Rectal smooth muscle tissue (tissue), 1 donor: ENCODE measurements at regions not wholly inside any gene's neighbourhood (a gene's known extent, or its start where the extent isn't known, plus 50 kb on each side); places are given as distances from the start of the nearest gene placed in this dataset.

Source experiments
- H3K27ac ChIP-seq: one replicate; pipeline ENCODE4 v1.7.0; 2013; ENCODE audit warnings: low read depth, low read length, inconsistent platforms
- H3K27me3 ChIP-seq: one replicate; pipeline ENCODE4 v1.7.0; 2013; ENCODE audit warnings: low read length; ENCODE audit not compliant: control insufficient read depth, insufficient read depth
- H3K36me3 ChIP-seq: one replicate; pipeline ENCODE4 v1.7.0; 2013; ENCODE audit warnings: low read length; ENCODE audit not compliant: control insufficient read depth, insufficient read depth
- H3K4me1 ChIP-seq: one replicate; pipeline ENCODE4 v1.7.0; 2013; ENCODE audit warnings: low read length; ENCODE audit not compliant: control insufficient read depth, insufficient read depth
- H3K4me3 ChIP-seq: one replicate; pipeline ENCODE4 v1.7.0; 2013; ENCODE audit warnings: low read length
- H3K9ac ChIP-seq: one replicate; pipeline ENCODE4 v1.7.0; 2013; ENCODE audit warnings: low read length

DNA sequence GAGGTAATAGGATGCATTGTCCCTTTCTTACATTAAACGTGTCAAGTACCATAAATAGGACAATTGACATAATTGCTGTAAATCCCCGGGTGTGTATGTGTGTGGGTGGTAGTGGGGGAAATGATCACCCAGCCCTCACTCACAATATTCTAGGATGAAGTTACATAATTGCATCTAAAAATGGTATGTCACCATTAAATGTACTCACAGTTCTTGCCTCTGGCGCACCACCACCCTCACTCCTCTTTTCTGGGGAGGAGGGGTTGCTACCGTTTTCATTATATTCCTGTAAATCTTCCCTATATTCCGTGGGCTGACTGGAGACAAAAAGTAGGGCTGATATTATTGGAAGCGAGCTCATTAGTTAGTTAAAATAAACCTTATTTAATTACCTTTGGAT lies 563.8 kb downstream of the TLR4 start:
- Histone ChIP-seq H3K27ac (no peak overlapping the region), H3K9ac (no peak overlapping the region), H3K4me1 (no peaks in the 10 kb centered on the region), H3K36me3 (no peaks in the 10 kb centered on the region), H3K27me3 (no peaks in the 10 kb centered on the region), H3K4me3 (no peak overlapping the region)

DNA sequence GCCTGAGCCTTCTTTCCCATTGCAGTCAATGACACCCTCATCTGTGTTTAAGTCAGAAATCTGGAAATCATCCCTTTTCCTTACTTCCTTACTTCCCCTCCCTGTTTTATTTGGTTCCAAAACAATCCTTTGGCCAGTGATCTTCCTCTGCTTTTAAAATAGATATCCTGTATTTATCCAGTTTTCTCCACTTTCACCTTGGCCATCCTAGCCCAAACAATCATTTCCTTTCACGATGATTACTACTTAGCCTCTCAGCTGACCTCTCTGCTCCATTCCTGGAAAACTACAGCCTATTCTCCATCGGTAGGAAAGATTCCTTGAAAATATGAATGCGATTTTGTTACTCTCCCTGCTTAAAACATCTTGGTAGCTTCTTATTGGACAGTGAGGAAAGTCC lies 565.4 kb downstream of the TLR4 start:
- Histone ChIP-seq H3K9ac (no peak overlapping the region), H3K4me1 (no peaks in the 10 kb centered on the region), H3K36me3 (no peaks in the 10 kb centered on the region), H3K27me3 (no peaks in the 10 kb centered on the region), H3K4me3 (no peak overlapping the region), H3K27ac (no peak overlapping the region)

DNA sequence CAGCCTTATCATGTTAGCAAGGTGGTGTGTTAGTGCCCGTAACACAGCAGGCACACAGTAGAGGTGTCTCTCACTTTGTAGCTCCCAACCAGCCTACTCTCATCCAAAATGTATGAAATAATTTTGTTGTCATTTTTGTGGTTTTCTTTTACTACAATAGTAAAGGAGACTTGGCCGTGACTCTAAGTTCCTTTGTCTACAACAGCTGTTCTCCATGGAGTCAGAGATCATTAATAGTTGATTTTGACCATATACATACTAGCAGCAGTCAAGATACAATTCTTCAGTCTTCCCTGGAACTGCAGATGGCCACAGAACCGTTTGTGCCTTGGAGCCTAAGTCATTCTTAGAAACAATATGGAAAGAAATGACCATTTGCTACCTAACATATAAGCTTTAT lies 567.1 kb downstream of the TLR4 start:
- Histone ChIP-seq H3K27ac (no peak overlapping the region), H3K4me3 (no peak overlapping the region), H3K27me3 (no peaks in the 10 kb centered on the region), H3K4me1 (no peaks in the 10 kb centered on the region), H3K9ac (no peak overlapping the region), H3K36me3 (no peaks in the 10 kb centered on the region)

DNA sequence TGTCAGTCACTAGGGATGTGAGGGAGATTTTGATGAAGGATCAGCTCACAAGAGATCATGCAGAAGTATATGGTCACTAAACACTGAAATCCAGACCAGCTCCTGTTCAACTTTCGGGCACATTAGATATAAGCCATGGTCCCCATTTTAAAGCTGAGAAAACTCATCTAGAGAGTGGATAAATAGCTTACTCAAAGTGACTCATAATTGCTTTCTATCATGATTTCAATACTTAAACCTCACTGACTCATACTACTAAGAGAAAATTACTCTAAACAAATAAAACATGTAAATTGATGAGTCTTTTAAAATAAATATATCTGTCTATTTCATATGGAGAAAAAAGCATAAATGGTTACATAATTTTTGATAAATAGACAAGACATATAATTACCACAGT lies 567.7 kb downstream of the TLR4 start:
- Histone ChIP-seq H3K4me3 (no peak overlapping the region), H3K27me3 (no peaks in the 10 kb centered on the region), H3K27ac (no peak overlapping the region), H3K9ac (no peak overlapping the region), H3K36me3 (no peaks in the 10 kb centered on the region), H3K4me1 (no peaks in the 10 kb centered on the region)

DNA sequence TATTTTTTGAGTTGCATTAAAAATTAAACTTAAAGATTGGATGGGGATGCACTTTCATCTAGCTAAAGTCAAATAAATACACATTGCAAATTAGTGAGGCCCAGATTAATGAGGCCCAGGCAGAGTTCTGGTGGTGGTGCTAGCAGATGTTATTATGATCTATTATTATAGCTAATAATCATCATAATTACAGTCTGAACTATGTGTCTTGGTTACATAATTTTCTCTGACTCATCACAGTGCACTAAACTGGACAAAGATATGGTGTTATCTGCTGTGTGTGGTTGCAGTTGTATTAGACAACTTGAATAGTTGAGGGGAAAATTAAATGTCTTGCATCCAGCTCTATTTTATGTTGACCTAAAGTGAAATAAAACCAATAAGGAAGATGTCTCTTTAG lies 568.8 kb downstream of the TLR4 start:
- Histone ChIP-seq H3K27ac (no peak overlapping the region), H3K36me3 (no peaks in the 10 kb centered on the region), H3K9ac (no peak overlapping the region), H3K27me3 (no peaks in the 10 kb centered on the region), H3K4me1 (no peaks in the 10 kb centered on the region), H3K4me3 (no peak overlapping the region)

DNA sequence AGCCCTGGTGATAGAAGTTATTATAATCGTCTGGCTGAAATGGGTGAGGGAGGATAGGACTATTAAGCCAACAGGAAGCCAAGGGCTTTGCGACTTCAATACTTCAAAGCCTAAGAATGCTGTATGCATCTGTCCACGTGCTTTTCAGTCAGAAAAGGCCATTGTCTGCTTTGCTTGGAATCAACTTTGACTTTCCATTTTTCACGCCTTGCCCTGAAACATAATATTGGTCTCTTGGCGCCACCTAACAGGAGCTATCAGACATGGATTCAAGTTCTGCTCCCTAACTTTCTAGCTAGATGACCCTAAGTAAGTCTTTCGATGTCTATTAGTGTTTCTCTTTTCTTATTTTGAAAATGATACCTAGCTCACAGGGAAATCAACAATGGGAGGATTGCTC lies 572.6 kb downstream of the TLR4 start:
- Histone ChIP-seq H3K4me3 (no peak overlapping the region), H3K9ac (no peak overlapping the region), H3K4me1 (no peaks in the 10 kb centered on the region), H3K36me3 (no peaks in the 10 kb centered on the region), H3K27me3 (no peaks in the 10 kb centered on the region), H3K27ac (no peak overlapping the region)

DNA sequence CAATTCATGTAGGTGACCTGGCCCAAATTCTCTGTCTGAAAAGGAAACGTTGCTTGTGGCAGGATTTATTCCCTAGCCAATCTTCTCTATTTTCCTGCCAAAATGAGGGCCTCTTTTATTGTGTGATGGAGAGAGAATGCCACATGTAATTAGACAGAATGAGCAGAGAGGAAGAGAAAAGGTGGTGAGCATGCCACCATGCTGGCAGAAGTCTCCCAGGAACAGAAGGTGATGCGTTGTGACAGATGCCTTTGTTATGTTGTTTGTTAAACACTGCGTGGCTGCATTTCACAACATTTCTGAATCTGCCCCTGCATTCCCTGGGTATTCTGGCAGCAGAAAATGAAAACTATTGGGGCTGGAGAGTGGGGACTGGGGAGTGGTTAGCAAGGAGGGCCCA lies 577.6 kb downstream of the TLR4 start:
- no peaks in the 10 kb centered on the region for H3K36me3 ChIP-seq

DNA sequence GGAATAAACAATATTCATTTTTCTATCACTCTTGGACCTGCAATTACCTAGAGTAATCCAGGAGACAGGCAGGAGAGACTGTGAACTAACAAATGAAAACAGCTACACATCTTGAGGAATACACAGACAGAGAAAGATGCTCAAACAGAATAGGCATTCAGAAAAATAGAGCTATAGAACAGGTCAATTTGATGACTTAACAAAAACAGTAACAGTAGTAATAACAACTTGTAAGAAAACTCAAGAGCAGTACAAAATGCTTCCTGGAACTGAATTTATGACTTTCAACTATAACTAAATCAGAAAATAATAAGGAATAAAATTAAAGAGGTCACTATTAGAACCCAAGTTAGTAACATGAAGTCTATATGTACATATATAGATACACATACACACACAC lies 579.3 kb downstream of the TLR4 start:
- Histone ChIP-seq H3K27ac (no peak overlapping the region), H3K4me3 (no peak overlapping the region), H3K36me3 (no peaks in the 10 kb centered on the region), H3K4me1 (no peaks in the 10 kb centered on the region), H3K9ac (no peak overlapping the region), H3K27me3 (no peaks in the 10 kb centered on the region)

More for the DNA sequence above, 577.6 kb downstream of the TLR4 start:
- Histone ChIP-seq H3K27ac (no peak overlapping the region), H3K4me3 (no peak overlapping the region), H3K4me1 (no peaks in the 10 kb centered on the region), H3K27me3 (no peaks in the 10 kb centered on the region), H3K9ac (no peak overlapping the region)

DNA sequence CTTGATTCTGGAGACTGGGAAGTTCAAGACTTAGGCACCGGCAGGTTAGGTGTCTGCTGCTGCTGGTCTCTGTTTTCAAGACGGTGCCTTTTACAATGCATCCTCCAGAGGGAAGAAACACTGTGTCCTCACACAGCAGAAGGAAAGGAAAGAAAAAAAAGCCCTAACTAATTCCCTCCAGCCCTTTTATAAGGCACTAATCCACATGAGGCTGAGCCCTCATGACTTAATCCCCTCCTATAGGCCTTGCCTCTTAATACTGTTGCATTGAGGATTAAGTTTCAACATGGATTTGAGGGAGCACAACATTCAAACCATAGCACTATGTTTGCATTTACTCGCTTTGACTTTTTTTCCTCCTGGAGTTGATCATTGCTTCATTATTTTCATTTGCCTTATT lies 585.9 kb downstream of the TLR4 start:
- no peak overlapping the region for H3K9ac ChIP-seq
- no peaks in the 10 kb centered on the region for H3K4me1 ChIP-seq
- no peaks in the 10 kb centered on the region for H3K36me3 ChIP-seq
- no peaks in the 10 kb centered on the region for H3K27me3 ChIP-seq
- no peak overlapping the region for H3K27ac ChIP-seq
- H3K4me3 ChIP-seq: no peak overlapping the region

DNA sequence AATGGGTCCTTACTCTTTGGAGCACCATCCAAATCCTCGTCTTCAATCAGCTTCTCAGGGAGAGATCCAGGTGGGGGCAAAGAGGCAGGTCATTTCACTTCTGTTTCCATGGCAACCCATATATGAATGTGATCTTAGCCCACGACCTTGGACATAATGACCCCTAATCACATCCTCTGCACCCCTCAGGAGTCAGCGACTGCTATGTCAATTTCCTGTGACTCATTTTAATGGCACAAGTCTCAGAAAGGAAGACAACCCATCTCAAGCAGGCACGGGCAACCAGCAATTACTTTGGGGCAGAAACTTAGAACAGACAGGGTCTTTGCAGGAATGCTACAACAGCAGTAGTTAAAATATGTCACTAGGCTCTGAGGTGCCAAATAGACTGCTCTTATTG lies 591.2 kb downstream of the TLR4 start:
- H3K9ac ChIP-seq: no peak overlapping the region
- no peaks in the 10 kb centered on the region for H3K27me3 ChIP-seq
- H3K4me1 ChIP-seq: no peaks in the 10 kb centered on the region
- no peaks in the 10 kb centered on the region for H3K36me3 ChIP-seq
- no peak overlapping the region for H3K4me3 ChIP-seq
- H3K27ac ChIP-seq: no peak overlapping the region

DNA sequence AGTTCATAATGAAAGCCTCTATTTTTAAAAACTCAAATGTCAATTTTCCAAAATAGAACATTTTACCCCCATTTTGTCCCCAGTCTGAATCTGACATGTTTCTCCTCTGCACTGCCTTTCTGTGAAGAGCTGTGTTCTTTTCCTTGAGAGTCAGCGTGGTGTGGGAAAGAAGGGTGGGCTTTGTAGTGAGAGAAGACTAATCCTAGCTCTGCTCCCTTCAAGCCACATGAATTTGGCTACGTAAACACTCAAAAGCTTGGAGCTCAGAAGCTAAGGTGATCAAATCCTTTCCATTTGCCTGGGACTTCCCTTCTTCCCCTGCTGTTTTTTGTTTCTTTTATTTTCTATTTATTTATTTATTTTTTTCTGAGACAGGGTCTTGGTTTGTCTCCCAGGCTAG lies 598.5 kb downstream of the TLR4 start:
- Histone ChIP-seq H3K4me1 (no peaks in the 10 kb centered on the region), H3K9ac (no peak overlapping the region), H3K4me3 (no peak overlapping the region), H3K36me3 (no peaks in the 10 kb centered on the region), H3K27ac (no peak overlapping the region), H3K27me3 (no peaks in the 10 kb centered on the region)

DNA sequence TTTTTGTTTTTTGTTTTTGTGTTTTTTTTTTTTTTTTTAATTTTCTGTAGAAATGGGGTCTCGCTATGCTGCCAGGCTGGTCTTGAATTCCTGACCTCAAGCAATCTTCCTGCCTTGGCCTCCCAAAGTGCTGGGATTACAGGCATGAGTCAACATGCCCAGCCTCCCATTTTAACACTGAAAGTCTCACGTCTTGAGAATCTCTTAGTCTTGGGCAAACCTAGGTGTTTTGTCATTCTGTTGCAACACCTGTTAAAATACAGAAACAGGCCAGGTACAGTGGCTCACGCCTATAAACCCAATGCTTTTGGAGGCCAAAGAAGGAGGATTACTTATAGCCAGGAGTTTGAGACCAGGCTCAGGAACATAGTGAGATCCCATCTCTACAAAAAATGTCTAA lies 599.0 kb downstream of the TLR4 start:
- no peak overlapping the region for H3K4me3 ChIP-seq
- H3K4me1 ChIP-seq: no peaks in the 10 kb centered on the region
- H3K36me3 ChIP-seq: no peaks in the 10 kb centered on the region
- H3K9ac ChIP-seq: no peak overlapping the region
- no peak overlapping the region for H3K27ac ChIP-seq
- H3K27me3 ChIP-seq: no peaks in the 10 kb centered on the region

DNA sequence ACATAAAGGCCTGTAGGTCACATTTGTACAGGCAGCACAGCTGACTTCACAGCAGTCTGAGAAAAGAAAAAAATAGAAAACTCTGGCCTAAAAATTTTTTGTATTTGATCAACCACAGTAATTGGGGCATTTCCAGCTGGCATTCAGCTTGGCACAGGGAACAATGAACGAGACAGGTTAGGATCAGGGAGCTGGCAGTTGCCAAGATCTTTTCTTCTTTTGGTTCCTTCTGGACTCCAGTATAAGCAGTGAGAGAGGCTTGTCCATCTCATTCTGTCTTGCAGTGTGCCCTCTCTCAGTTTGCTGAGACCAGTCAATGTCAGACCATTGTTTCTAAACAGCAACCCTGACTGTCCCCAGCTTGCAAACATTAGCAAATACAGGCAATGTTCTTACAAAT lies 601.1 kb downstream of the TLR4 start:
- no peak overlapping the region for H3K9ac ChIP-seq
- no peak overlapping the region for H3K4me3 ChIP-seq
- no peaks in the 10 kb centered on the region for H3K4me1 ChIP-seq
- no peaks in the 10 kb centered on the region for H3K27me3 ChIP-seq
- no peak overlapping the region for H3K27ac ChIP-seq
- H3K36me3 ChIP-seq: no peaks in the 10 kb centered on the region

DNA sequence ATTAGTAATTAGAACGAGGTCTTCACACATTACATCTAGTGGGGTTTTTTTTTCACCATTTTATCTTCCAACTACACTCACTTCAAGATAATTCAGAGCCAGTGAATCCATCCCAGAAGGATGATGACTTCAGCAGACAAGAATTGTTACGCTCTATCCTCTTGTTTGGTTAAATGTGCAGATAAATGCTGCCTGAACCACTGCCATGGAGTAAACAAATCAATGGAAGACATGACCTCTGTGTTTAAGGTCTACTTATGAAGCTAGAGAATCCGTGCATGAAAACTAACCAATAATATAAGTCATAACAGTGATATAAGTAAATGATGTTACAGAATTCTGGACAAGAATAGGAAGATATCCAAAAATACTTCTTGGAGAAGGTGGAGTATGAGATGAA lies 602.6 kb downstream of the TLR4 start:
- H3K36me3 ChIP-seq: no peaks in the 10 kb centered on the region

More for the DNA sequence above, 602.6 kb downstream of the TLR4 start:
- Histone ChIP-seq H3K4me1 (no peaks in the 10 kb centered on the region), H3K27ac (no peak overlapping the region), H3K4me3 (no peak overlapping the region), H3K9ac (no peak overlapping the region), H3K27me3 (no peaks in the 10 kb centered on the region)
